B cell (primary cell): ENCODE measurements at regions not wholly inside any gene's neighbourhood (a gene's known extent, or its start where the extent isn't known, plus 50 kb on each side); places are given as distances from the start of the nearest gene placed in this dataset.

ENCODE experiments used
- ATAC-seq: fragments of 200-7000 bp; cut with Tn5 transposase; one replicate; pipeline ENCODE4 v1.10.0; 2021; ENCODE audit warnings: low read depth, mild to moderate bottlenecking, moderate number of reproducible peaks, moderate library complexity
- CTCF ChIA-PET: fragments of 350-600 bp; sonication (Branson Sonifier 250); formaldehyde crosslinking; loops from one replicate; lab custom pipeline; 2021; ENCODE audit warnings: antibody characterized with exemption, inconsistent platforms; lab: Charles Lee
- POLR2A ChIA-PET: fragments of 350-600 bp; sonication (Branson Sonifier 250); formaldehyde crosslinking; loops from one replicate; lab custom pipeline; 2021; ENCODE audit warnings: antibody characterized with exemption; lab: Charles Lee
- DNase-seq: peaks from one replicate; pipeline ENCODE4 v3.0.0; 2013
- H2AFZ ChIP-seq: 2 replicates; pipeline ENCODE4 v1.6.1; 2012; ENCODE audit warnings: mild to moderate bottlenecking, low read depth, low read length; ENCODE audit not compliant: insufficient read depth, poor library complexity, severe bottlenecking
- H3K27ac ChIP-seq, 2 donors: 1 replicate in 1 of 2; 2 replicates in 1 of 2; pipeline ENCODE4 v1.5.1; 2012 to 2013; ENCODE audit warnings: low read length in 2 of 2, mild to moderate bottlenecking in 2 of 2, moderate library complexity in 1 of 2
- H3K27me3 ChIP-seq, 4 experiments: fragments of 200-600 bp in 1 of 4; sonication (generic) in 1 of 4; replicated peaks in 1 of 4; 1 replicate in 2 of 4; 2 replicates in 2 of 4; pipeline versions ENCODE4 v1.6.1 to v1.7.0; 2013 to 2016; ENCODE audit warnings: low read length in 3 of 4, mild to moderate bottlenecking in 2 of 4, mixed read lengths in 1 of 4, moderate library complexity in 1 of 4; ENCODE audit not compliant: insufficient read depth in 4 of 4, control insufficient read depth in 3 of 4; ENCODE audit errors: control extremely low read depth in 1 of 4
- H3K36me3 ChIP-seq, 2 experiments: replicated peaks in 1 of 2; 1 replicate in 1 of 2; 2 replicates in 1 of 2; pipeline versions ENCODE4 v1.6.1 to v1.7.1; 2013; ENCODE audit warnings: low read length in 1 of 2; ENCODE audit not compliant: insufficient read depth in 2 of 2, control insufficient read depth in 1 of 2; ENCODE audit errors: control extremely low read depth in 1 of 2, extremely low read depth in 1 of 2
- H3K4me1 ChIP-seq, 2 donors: fragments of 200-600 bp in 1 of 2; sonication (generic) in 1 of 2; 1 replicate in 1 of 2; 2 replicates in 1 of 2; pipeline versions ENCODE4 v1.5.1 to v1.6.1; 2013 to 2017; ENCODE audit warnings: low read length in 2 of 2; ENCODE audit not compliant: control insufficient read depth in 2 of 2, insufficient read depth in 2 of 2
- H3K4me2 ChIP-seq: replicated peaks from 2 replicates; pipeline ENCODE3; 2012; ENCODE audit warnings: mild to moderate bottlenecking, low read depth, low read length; ENCODE audit not compliant: poor library complexity, severe bottlenecking
- H3K4me3 ChIP-seq, 5 experiments: fragments of 200-600 bp in 1 of 5; sonication (generic) in 1 of 5; 1 replicate in 3 of 5; 2 replicates in 2 of 5; pipeline versions ENCODE4 v1.5.1 to v1.7.0; 2011 to 2016; ENCODE audit warnings: low read length in 4 of 5, mild to moderate bottlenecking in 4 of 5, low read depth in 2 of 5, control low read depth in 1 of 5, moderate library complexity in 1 of 5; ENCODE audit not compliant: insufficient read depth in 1 of 5; ENCODE audit errors: control extremely low read depth in 1 of 5, extremely low read depth in 1 of 5
- H3K79me2 ChIP-seq: fragments of 200-600 bp; sonication (generic); one replicate; pipeline ENCODE4 v1.6.0; 2016; ENCODE audit warnings: low read length; ENCODE audit not compliant: control insufficient read depth, insufficient read depth
- H3K9ac ChIP-seq: fragments of 200-600 bp; sonication (generic); 2 replicates; pipeline ENCODE4 v1.6.1; 2017; ENCODE audit warnings: mild to moderate bottlenecking, low read length, moderate library complexity
- H3K9me3 ChIP-seq, 3 donors: one replicate each; pipeline versions ENCODE4 v1.6.1 to v1.7.1; 2013; ENCODE audit warnings: low read length in 2 of 3; ENCODE audit not compliant: control insufficient read depth in 2 of 3, insufficient read depth in 1 of 3; ENCODE audit errors: control extremely low read depth in 1 of 3
- H4K20me1 ChIP-seq: 2 replicates; pipeline ENCODE4 v1.6.0; 2012; ENCODE audit warnings: mild to moderate bottlenecking, low read length; ENCODE audit not compliant: insufficient read depth, control insufficient read depth, poor library complexity, severe bottlenecking
- H3K27ac Mint-ChIP-seq: one replicate; pipeline ENCODE4 v1.8.0; 2021; ENCODE audit warnings: mixed read lengths
- H3K27me3 Mint-ChIP-seq: one replicate; pipeline ENCODE4 v1.8.0; 2021; ENCODE audit warnings: mixed read lengths
- H3K4me1 Mint-ChIP-seq: one replicate; pipeline ENCODE4 v1.8.0; 2021; ENCODE audit warnings: mixed read lengths
- H3K4me3 Mint-ChIP-seq: one replicate; pipeline ENCODE4 v1.8.0; 2021; ENCODE audit warnings: mixed read lengths
- H3K9me3 Mint-ChIP-seq: one replicate; pipeline ENCODE4 v1.8.0; 2022; ENCODE audit warnings: mixed read lengths; ENCODE audit not compliant: insufficient read depth
- CTCF ChIP-seq: fragments of 200-600 bp; IDR thresholded peaks from one replicate; pipeline ENCODE4 v1.8.0; 2022; ENCODE audit warnings: antibody characterized with exemption, mild to moderate bottlenecking
- EZH2 ChIP-seq: IDR thresholded peaks from 2 replicates; pipeline ENCODE4 v1.6.1; 2012; ENCODE audit warnings: borderline replicate concordance, low read depth, mild to moderate bottlenecking, moderate library complexity, low read length; ENCODE audit not compliant: insufficient read depth, poor library complexity, severe bottlenecking
- WGBS: methylation state at CpG from one replicate; pipeline ENCODE4 v1.1.5; 2013; ENCODE audit warnings: missing lambda C conversion rate; ENCODE audit not compliant: insufficient coverage; 5-methylcytosine and 5-hydroxymethylcytosine counted together
- intact Hi-C: fragments of 100-400 bp; cut with micrococcal nuclease; formaldehyde crosslinking; loops from one replicate; pipeline ENCODE4 v1.10.0; 2022

DNA sequence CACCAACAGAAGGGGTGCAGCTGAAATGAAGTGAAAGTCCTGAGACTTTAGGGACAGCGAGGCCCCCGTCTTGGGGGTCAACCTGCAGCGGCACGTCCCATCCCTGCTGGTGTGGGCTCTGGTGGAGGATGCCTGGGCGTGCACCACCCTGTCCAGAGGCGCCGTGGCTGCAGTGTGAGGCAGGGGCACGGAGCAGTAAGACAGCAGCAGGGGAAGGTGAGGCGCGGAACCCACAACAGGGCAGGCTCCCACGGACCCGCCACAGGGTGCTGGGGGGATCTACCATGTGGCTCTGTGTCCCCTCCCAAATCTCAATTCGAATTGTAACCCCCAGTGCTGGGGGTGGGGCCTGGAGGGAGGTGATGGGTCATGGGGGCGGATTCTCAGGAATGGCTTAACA, 158.6 kb downstream of the SHANK2 start:
- H3K9me3 Mint-ChIP-seq, result no peaks in the 10 kb centered on the region
- no peaks in the 10 kb centered on the region for H3K36me3 ChIP-seq
- H3K4me2 ChIP-seq, result no peak overlapping the region
- no peak overlapping the region for H3K9ac ChIP-seq
- DNase-seq (no peak), ATAC-seq (no peak)
- no peak overlapping the region for H3K4me3 Mint-ChIP-seq
- H3K79me2 ChIP-seq, result no peaks in the 10 kb centered on the region
- POLR2A ChIA-PET, result no interaction called here
- H3K4me3 ChIP-seq, result no peak overlapping the region
- peaks cover 7% of the 10 kb centered on the region for H3K27me3 Mint-ChIP-seq
- H3K27ac ChIP-seq, result no peak overlapping the region
- H3K9me3 ChIP-seq, result peaks cover 0 to 4% (median 0%) of the 10 kb centered on the region in 3 donors
- no peaks in the 10 kb centered on the region for H3K27me3 ChIP-seq
- TF ChIP-seq CTCF (no peak), EZH2 (no peak)
- CTCF ChIA-PET, result no interaction called here
- no peaks in the 10 kb centered on the region for H3K4me1 Mint-ChIP-seq
- 92% methylated on average over 9 of the region's 14 CpGs for WGBS
- H4K20me1 ChIP-seq, result no peaks in the 10 kb centered on the region
- H2AFZ ChIP-seq, result no peak overlapping the region
- no peak overlapping the region for H3K27ac Mint-ChIP-seq
- H3K4me1 ChIP-seq, result no peaks in the 10 kb centered on the region
- intact Hi-C loops, result no loop called here

DNA sequence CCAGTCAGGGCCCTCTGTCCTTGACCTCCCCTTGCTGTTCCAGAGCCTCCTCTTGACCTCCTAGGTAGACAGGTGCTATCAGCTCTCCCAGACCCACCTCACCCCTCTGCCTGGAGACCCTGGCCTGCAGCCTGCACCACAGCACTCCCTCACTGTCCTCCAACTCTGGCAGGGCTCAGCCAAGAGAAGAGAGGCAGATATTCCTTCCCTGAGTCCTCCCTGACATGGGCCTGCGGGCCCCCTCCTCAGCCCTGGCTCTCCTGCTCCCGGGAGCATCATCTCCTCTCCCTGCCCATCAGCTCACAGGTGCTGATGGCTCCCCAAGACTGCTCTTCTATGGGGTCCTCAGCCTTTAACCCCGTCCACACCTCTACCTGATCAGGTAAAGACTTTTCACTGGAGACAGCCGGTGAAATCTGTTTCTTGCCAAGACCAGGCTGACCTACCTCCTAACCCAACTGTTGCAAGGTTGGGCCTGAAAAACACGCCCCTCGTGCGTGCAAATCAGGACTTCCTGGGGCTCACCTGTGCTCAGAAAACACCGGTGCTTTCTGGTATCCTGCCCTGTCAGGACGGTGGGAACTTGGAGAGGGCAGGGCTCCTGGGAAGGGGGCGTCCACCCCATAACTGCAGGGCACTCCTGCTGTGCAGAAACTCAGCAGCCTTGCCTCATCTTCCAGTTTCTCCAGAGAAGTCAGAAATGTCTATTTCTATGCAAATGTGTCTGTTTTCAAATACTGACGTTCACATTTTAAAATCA, 160.7 kb downstream of the SHANK2 start:
- H3K27me3 Mint-ChIP-seq, result peaks cover 5% of the 10 kb centered on the region

More for the DNA sequence above, 160.7 kb downstream of the SHANK2 start:
- POLR2A ChIA-PET, result no interaction called here
- no peaks in the 10 kb centered on the region for H3K36me3 ChIP-seq
- H3K4me2 ChIP-seq, result no peak overlapping the region
- H3K9ac ChIP-seq, result no peak overlapping the region
- H2AFZ ChIP-seq, result no peak overlapping the region
- Mint-ChIP-seq H3K4me1 (no peaks in the 10 kb centered on the region), H3K9me3 (no peaks in the 10 kb centered on the region), H3K27ac (no peak overlapping the region), H3K4me3 (no peak overlapping the region)
- no peaks in the 10 kb centered on the region for H3K79me2 ChIP-seq
- no peak for DNase-seq
- no peaks in the 10 kb centered on the region for H3K27me3 ChIP-seq
- H3K27ac ChIP-seq, result no peak overlapping the region
- H3K9me3 ChIP-seq, result peaks cover 0 to 4% (median 0%) of the 10 kb centered on the region in 3 donors
- ATAC-seq, result no peak
- H3K4me1 ChIP-seq, result no peaks in the 10 kb centered on the region
- 82% methylated on average over 10 of the region's 11 CpGs for WGBS
- no peaks in the 10 kb centered on the region for H4K20me1 ChIP-seq
- intact Hi-C loops, result no loop called here
- no peak overlapping the region for H3K4me3 ChIP-seq
- no peak for TF ChIP-seq EZH2
- no peak for TF ChIP-seq CTCF
- CTCF ChIA-PET, result no interaction called here
